HepG2 (cell line): ENCODE measurements at regions not wholly inside any gene's neighbourhood (a gene's known extent, or its start where the extent isn't known, plus 50 kb on each side); places are given as distances from the start of the nearest gene placed in this dataset.

Experiments
- AGO1 ChIP-seq: fragments of 200-400 bp; formaldehyde crosslinking; IDR thresholded peaks from 2 replicates; pipeline ENCODE4 v1.6.1; 2017; ENCODE audit warnings: mild to moderate bottlenecking, low read depth, low read length, moderate library complexity; ENCODE audit not compliant: poor library complexity, severe bottlenecking
- HNRNPH1 ChIP-seq: fragments of 200-400 bp; formaldehyde crosslinking; optimal IDR thresholded peaks from 2 replicates; pipeline ENCODE3; 2017; ENCODE audit warnings: mild to moderate bottlenecking, low read depth, low read length
- KDM5B ChIP-seq: sonication (generic); formaldehyde crosslinking; IDR thresholded peaks from 2 replicates; pipeline ENCODE4 v1.4.0; 2020; ENCODE audit warnings: missing genetic modification reagents, mild to moderate bottlenecking, borderline replicate concordance
- MIER3 ChIP-seq: IDR thresholded peaks from 2 replicates; pipeline ENCODE4 v1.6.1; 2016; ENCODE audit warnings: missing compliant biosample characterization, borderline replicate concordance
- PLRG1 ChIP-seq: fragments of 450-650 bp; conservative IDR thresholded peaks from 2 replicates; pipeline ENCODE4 v1.6.1; 2016
- POLR2A ChIP-seq, 2 experiments: IDR thresholded peaks; 2 replicates each; pipeline ENCODE4 v1.6.1; 2011; ENCODE audit warnings: low read depth in 2 of 2, low read length in 2 of 2, mild to moderate bottlenecking in 1 of 2, moderate library complexity in 1 of 2; ENCODE audit not compliant: insufficient read depth in 1 of 2
- POLR2AphosphoS2 ChIP-seq: IDR thresholded peaks from 2 replicates; pipeline ENCODE4 v1.6.1; 2011; ENCODE audit warnings: low read depth, low read length, improper control_type of control experiment
- PTBP1 ChIP-seq: fragments of 200-400 bp; formaldehyde crosslinking; IDR thresholded peaks from 2 replicates; pipeline ENCODE4 v1.6.1; 2018; ENCODE audit warnings: low read length, low read depth; ENCODE audit not compliant: poor library complexity, severe bottlenecking
- RFX3 ChIP-seq: IDR thresholded peaks from 2 replicates; pipeline ENCODE4 v1.6.1; 2016; ENCODE audit warnings: missing biosample characterization, missing genetic modification reagents
- SOX13 ChIP-seq, 3 experiments: fragments of 450-650 bp in 1 of 3; sonication (generic) in 1 of 3; formaldehyde crosslinking in 1 of 3; IDR thresholded peaks in 2 of 3; conservative IDR thresholded peaks in 1 of 3; 2 replicates each; pipeline versions ENCODE4 v1.5.0 to v1.6.1; 2016 to 2020; ENCODE audit warnings: antibody characterized with exemption in 1 of 3, mild to moderate bottlenecking in 1 of 3, missing compliant biosample characterization in 1 of 3, missing genetic modification reagents in 1 of 3, moderate library complexity in 1 of 3
- TBX3 ChIP-seq: fragments of 450-650 bp; IDR thresholded peaks from 2 replicates; pipeline ENCODE4 v1.6.1; 2017; ENCODE audit warnings: antibody characterized with exemption, mild to moderate bottlenecking, inconsistent platforms, borderline replicate concordance
- ZNF274 ChIP-seq: sonication (generic); formaldehyde crosslinking; IDR thresholded peaks from 2 replicates; pipeline ENCODE4 v1.5.1; 2020; ENCODE audit warnings: mild to moderate bottlenecking, missing genetic modification reagents
- ZNF329 ChIP-seq: sonication (generic); formaldehyde crosslinking; IDR thresholded peaks from 2 replicates; pipeline ENCODE4 v1.9.0; 2021; ENCODE audit warnings: low read depth, mild to moderate bottlenecking, missing genetic modification reagents
- TF ChIP-seq, protein P1 (sequence below): sonication (generic); formaldehyde crosslinking; IDR thresholded peaks from 2 replicates; pipeline ENCODE4 v1.9.0; 2021; ENCODE audit warnings: missing genetic modification reagents, mild to moderate bottlenecking, borderline replicate concordance
- TF ChIP-seq, protein P2 (sequence below): sonication (generic); formaldehyde crosslinking; IDR thresholded peaks from 2 replicates; pipeline ENCODE4 v1.4.0; 2020; ENCODE audit warnings: mild to moderate bottlenecking, missing genetic modification reagents
- TF ChIP-seq, protein P3 (sequence below): sonication (generic); formaldehyde crosslinking; IDR thresholded peaks from 2 replicates; pipeline ENCODE4 v1.8.0; 2022; ENCODE audit warnings: low read depth, missing genetic modification reagents
- TF ChIP-seq, protein P4 (sequence below): sonication (generic); formaldehyde crosslinking; IDR thresholded peaks from 2 replicates; pipeline ENCODE4 v1.4.0; 2020; ENCODE audit warnings: missing genetic modification reagents, low read depth, mild to moderate bottlenecking, borderline replicate concordance
- TF ChIP-seq, protein P5 (sequence below): IDR thresholded peaks from 2 replicates; pipeline ENCODE4 v1.6.1; 2016; ENCODE audit warnings: missing biosample characterization, missing genetic modification reagents, low read depth

DNA sequence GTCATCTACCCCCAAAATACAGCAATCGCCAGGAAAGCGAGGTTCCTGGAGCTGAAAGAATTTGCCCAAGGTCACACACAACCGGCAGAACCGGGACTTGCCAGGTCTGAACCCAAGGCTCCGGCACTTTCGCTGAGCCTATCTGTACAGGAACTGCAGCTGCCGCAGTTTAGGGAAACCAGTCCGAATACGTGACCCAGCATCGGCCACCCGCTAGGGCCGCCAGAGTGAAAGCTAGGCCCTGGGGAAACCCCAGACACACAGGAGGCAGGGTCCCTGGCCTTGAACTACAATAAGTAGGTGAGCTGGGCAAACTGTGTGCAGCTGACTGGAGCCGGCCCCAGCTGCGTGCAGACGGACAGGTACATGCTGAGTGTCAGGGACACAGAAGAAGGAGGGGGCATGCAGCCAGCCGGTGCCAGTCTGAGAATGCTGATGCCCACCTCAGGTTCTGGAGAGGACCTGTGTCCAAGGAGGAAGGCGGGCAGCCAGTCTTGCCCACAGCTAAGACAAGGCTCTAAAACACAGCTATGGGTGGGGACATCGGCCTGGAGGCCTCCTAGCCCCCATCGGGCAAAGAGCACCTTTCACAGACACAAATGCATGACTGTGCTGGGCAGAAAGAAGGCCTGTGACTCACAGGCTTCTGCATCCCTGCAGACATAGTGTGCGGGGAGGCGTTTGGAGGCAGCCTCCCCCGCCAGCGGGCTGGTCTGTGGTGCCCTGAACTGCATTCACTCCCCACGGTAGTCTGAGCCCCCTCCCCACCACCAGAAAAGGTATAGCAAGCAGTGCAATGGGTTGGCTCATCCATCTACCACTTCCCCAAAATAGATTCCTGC is 107.4 kb upstream of the ID2 start (continued):
- TF ChIP-seq, protein P1, sequence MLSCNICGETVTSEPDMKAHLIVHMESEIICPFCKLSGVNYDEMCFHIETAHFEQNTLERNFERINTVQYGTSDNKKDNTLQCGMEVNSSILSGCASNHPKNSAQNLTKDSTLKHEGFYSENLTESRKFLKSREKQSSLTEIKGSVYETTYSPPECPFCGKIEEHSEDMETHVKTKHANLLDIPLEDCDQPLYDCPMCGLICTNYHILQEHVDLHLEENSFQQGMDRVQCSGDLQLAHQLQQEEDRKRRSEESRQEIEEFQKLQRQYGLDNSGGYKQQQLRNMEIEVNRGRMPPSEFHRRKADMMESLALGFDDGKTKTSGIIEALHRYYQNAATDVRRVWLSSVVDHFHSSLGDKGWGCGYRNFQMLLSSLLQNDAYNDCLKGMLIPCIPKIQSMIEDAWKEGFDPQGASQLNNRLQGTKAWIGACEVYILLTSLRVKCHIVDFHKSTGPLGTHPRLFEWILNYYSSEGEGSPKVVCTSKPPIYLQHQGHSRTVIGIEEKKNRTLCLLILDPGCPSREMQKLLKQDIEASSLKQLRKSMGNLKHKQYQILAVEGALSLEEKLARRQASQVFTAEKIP (CRISPR knock-in tag), result no peak
- TF ChIP-seq PLRG1, result no peak
- TF ChIP-seq POLR2A (IDR thresholded peaks at IDR 0.05; ENCODE audit: insufficient read depth in 1 of 2, low read depth in 2 of 2, low read length in 2 of 2), result peak in 1 of 2 experiments; percentile 54; a peak in 3 of 4 replicates
- peak; percentile 88 for TF ChIP-seq KDM5B (CRISPR knock-in tag)
- TF ChIP-seq PTBP1, result no peak
- peak; percentile 58; the same call in 1 of the 2 replicates for TF ChIP-seq TBX3
- no peak for TF ChIP-seq AGO1
- TF ChIP-seq, protein P2, sequence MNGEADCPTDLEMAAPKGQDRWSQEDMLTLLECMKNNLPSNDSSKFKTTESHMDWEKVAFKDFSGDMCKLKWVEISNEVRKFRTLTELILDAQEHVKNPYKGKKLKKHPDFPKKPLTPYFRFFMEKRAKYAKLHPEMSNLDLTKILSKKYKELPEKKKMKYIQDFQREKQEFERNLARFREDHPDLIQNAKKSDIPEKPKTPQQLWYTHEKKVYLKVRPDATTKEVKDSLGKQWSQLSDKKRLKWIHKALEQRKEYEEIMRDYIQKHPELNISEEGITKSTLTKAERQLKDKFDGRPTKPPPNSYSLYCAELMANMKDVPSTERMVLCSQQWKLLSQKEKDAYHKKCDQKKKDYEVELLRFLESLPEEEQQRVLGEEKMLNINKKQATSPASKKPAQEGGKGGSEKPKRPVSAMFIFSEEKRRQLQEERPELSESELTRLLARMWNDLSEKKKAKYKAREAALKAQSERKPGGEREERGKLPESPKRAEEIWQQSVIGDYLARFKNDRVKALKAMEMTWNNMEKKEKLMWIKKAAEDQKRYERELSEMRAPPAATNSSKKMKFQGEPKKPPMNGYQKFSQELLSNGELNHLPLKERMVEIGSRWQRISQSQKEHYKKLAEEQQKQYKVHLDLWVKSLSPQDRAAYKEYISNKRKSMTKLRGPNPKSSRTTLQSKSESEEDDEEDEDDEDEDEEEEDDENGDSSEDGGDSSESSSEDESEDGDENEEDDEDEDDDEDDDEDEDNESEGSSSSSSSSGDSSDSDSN (CRISPR knock-in tag), result peak; percentile 76
- TF ChIP-seq ZNF329, result 0 out of 2 replicates have a peak, but pooled peaks have one; percentile 50
- TF ChIP-seq ZNF274 (CRISPR knock-in tag), result peak; percentile 83
- TF ChIP-seq, protein P3, sequence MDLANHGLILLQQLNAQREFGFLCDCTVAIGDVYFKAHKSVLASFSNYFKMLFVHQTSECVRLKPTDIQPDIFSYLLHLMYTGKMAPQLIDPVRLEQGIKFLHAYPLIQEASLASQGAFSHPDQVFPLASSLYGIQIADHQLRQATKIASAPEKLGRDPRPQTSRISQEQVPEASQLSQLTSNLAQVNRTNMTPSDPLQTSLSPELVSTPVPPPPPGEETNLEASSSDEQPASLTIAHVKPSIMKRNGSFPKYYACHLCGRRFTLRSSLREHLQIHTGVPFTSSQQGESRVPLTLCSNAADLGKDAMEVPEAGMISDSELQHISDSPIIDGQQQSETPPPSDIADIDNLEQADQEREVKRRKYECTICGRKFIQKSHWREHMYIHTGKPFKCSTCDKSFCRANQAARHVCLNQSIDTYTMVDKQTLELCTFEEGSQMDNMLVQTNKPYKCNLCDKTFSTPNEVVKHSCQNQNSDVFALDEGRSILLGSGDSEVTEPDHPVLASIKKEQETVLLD (CRISPR knock-in tag), result no peak
- TF ChIP-seq HNRNPH1, result no peak
- TF ChIP-seq, protein P4, sequence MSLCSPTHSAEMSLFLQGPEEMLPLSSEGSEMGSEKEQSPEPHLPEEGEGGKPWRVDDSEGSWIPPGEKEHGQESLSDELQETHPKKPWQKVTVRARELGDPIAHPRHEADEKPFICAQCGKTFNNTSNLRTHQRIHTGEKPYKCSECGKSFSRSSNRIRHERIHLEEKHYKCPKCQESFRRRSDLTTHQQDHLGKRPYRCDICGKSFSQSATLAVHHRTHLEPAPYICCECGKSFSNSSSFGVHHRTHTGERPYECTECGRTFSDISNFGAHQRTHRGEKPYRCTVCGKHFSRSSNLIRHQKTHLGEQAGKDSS (CRISPR knock-in tag), result peak; percentile 91
- peak; percentile 31; the same call in 1 of the 2 replicates for TF ChIP-seq SOX13 (IDR thresholded peaks at IDR 0.05)
- TF ChIP-seq SOX13 (CRISPR knock-in tag; conservative IDR thresholded peaks at IDR 0.05 in 1 of 2, IDR thresholded peaks at IDR 0.05 in 1 of 2), result peak in 1 of 2 experiments; percentile 75; a peak in 2 of 4 replicates
- TF ChIP-seq RFX3 (CRISPR knock-in tag), result no peak
- TF ChIP-seq, protein P5, sequence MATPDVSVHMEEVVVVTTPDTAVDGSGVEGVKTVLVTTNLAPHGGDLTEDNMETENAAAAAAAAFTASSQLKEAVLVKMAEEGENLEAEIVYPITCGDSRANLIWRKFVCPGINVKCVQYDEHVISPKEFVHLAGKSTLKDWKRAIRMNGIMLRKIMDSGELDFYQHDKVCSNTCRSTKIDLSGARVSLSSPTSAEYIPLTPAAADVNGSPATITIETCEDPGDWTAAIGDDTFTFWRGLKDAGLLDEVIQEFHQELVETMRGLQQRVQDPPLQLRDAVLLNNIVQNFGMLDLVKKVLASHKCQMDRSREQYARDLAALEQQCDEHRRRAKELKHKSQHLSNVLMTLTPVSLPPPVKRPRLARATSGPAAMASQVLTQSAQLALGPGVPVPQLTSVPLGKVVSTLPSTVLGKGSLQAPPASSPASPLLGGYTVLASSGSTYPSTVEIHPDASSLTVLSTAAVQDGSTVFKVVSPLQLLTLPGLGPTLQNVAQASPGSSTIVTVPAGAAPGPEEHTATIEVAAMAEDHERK, result no peak
- no peak for TF ChIP-seq POLR2AphosphoS2
- TF ChIP-seq MIER3, result peak; percentile 69; the same call in 1 of the 2 replicates
